K562 (cell line): ENCODE measurements at regions not wholly inside any gene's neighbourhood (a gene's known extent, or its start where the extent isn't known, plus 50 kb on each side); places are given as distances from the start of the nearest gene placed in this dataset.

Source experiments
- ELF2 ChIP-seq: fragments of 250-450 bp; sonication (Bioruptor Pico); IDR thresholded peaks from 2 replicates; pipeline ENCODE4 v1.5.0; 2021; ENCODE audit warnings: mild to moderate bottlenecking
- ETV5 ChIP-seq: sonication (generic); formaldehyde crosslinking; IDR thresholded peaks from 2 replicates; pipeline ENCODE4 v1.4.0; 2020; ENCODE audit warnings: low read depth, mild to moderate bottlenecking, missing genetic modification reagents
- FOXO4 ChIP-seq: fragments of 450-650 bp; formaldehyde crosslinking; IDR thresholded peaks from 2 replicates; pipeline ENCODE4 v1.4.0; 2020; ENCODE audit warnings: mild to moderate bottlenecking, moderate library complexity
- HSF4 ChIP-seq: fragments of 250-450 bp; sonication (Bioruptor Pico); IDR thresholded peaks from 2 replicates; pipeline ENCODE4 v2.1.2; 2022; ENCODE audit warnings: mild to moderate bottlenecking, moderate library complexity, borderline replicate concordance
- KDM1A ChIP-seq, 2 experiments: fragments of 450-650 bp; IDR thresholded peaks; 2 replicates each; pipeline ENCODE4 v1.6.1; 2016; ENCODE audit warnings: mild to moderate bottlenecking in 2 of 2
- MBD2 ChIP-seq: sonication (generic); IDR thresholded peaks from 2 replicates; pipeline ENCODE4 v1.6.1; 2016; ENCODE audit warnings: low read depth, borderline replicate concordance
- MXD1 ChIP-seq: fragments of 250-450 bp; sonication (Bioruptor Pico); IDR thresholded peaks from 2 replicates; pipeline ENCODE4 v1.8.0; 2021; ENCODE audit warnings: borderline replicate concordance, mild to moderate bottlenecking, moderate library complexity; ENCODE audit not compliant: poor library complexity, severe bottlenecking
- NR2C1 ChIP-seq, 2 experiments: fragments of 450-650 bp; IDR thresholded peaks; 2 replicates each; pipeline ENCODE4 v1.6.1; 2017; ENCODE audit warnings: mild to moderate bottlenecking in 2 of 2, antibody characterized with exemption in 1 of 2, inconsistent platforms in 1 of 2, missing compliant biosample characterization in 1 of 2, missing genetic modification characterization in 1 of 2
- PHB2 ChIP-seq: fragments of 450-650 bp; IDR thresholded peaks from 2 replicates; pipeline ENCODE4 v1.6.1; 2017; ENCODE audit warnings: low read depth
- RAD21 ChIP-seq, 2 experiments: fragments of 250-450 bp in 1 of 2; fragments of 450-650 bp in 1 of 2; sonication (Bioruptor Pico) in 1 of 2; formaldehyde crosslinking in 1 of 2; IDR thresholded peaks in 1 of 2; conservative IDR thresholded peaks in 1 of 2; 2 replicates each; pipeline versions ENCODE4 v1.4.0 to v1.8.0; 2020 to 2022; ENCODE audit warnings: mild to moderate bottlenecking in 2 of 2, moderate library complexity in 1 of 2
- SIN3A ChIP-seq, 2 experiments: fragments of 150-350 bp in 1 of 2; IDR thresholded peaks; 2 replicates each; pipeline ENCODE4 v1.6.1; 2011 to 2016; ENCODE audit warnings: borderline replicate concordance in 2 of 2, low read depth in 2 of 2, low read length in 2 of 2, mild to moderate bottlenecking in 2 of 2, moderate library complexity in 2 of 2; ENCODE audit not compliant: control insufficient read depth in 1 of 2
- SMAD3 ChIP-seq: fragments of 450-650 bp; formaldehyde crosslinking; conservative IDR thresholded peaks from 2 replicates; pipeline ENCODE4 v1.4.0; 2020; ENCODE audit warnings: mild to moderate bottlenecking
- SOX6 ChIP-seq: fragments of 450-650 bp; IDR thresholded peaks from 2 replicates; pipeline ENCODE4 v1.6.1; 2014; ENCODE audit warnings: mild to moderate bottlenecking
- SRSF3 ChIP-seq: fragments of 200-400 bp; formaldehyde crosslinking; IDR thresholded peaks from 2 replicates; pipeline ENCODE4 v1.6.1; 2016; ENCODE audit warnings: mild to moderate bottlenecking, low read length, moderate library complexity; ENCODE audit not compliant: insufficient read depth
- ZBTB17 ChIP-seq: fragments of 450-650 bp; formaldehyde crosslinking; IDR thresholded peaks from 2 replicates; pipeline ENCODE4 v1.4.0; 2020; ENCODE audit warnings: mild to moderate bottlenecking
- ZKSCAN8 ChIP-seq: fragments of 200-800 bp; sonication (Bioruptor generic); IDR thresholded peaks from 2 replicates; pipeline ENCODE4 v1.6.1; 2016; ENCODE audit warnings: missing genetic modification characterization, missing compliant biosample characterization
- ZNF24 ChIP-seq: fragments of 450-650 bp; IDR thresholded peaks from 2 replicates; pipeline ENCODE4 v1.6.1; 2016
- ZNF431 ChIP-seq: sonication (generic); formaldehyde crosslinking; IDR thresholded peaks from 2 replicates; pipeline ENCODE4 v1.8.0; 2022; ENCODE audit warnings: mild to moderate bottlenecking, missing genetic modification reagents
- ZNF445 ChIP-seq: fragments of 250-450 bp; sonication (Bioruptor Pico); IDR thresholded peaks from 2 replicates; pipeline ENCODE4 v1.4.0; 2020; ENCODE audit warnings: low read depth, mild to moderate bottlenecking, moderate library complexity
- ZZZ3 ChIP-seq: fragments of 450-650 bp; IDR thresholded peaks from 2 replicates; pipeline ENCODE4 v1.6.1; 2016; ENCODE audit warnings: antibody characterized with exemption, mild to moderate bottlenecking, moderate library complexity
- TF ChIP-seq, protein P1 (sequence below): fragments of 450-650 bp; formaldehyde crosslinking; IDR thresholded peaks from 2 replicates; pipeline ENCODE4 v1.4.0; 2020; ENCODE audit warnings: mild to moderate bottlenecking
- TF ChIP-seq, protein P2 (sequence below): fragments of 250-450 bp; sonication (Bioruptor Pico); IDR thresholded peaks from 2 replicates; pipeline ENCODE4 v1.6.1; 2021; ENCODE audit warnings: mild to moderate bottlenecking
- TF ChIP-seq, protein P3 (sequence below): fragments of 450-650 bp; IDR thresholded peaks from 2 replicates; pipeline ENCODE4 v1.6.1; 2018; ENCODE audit not compliant: partially characterized antibody

DNA sequence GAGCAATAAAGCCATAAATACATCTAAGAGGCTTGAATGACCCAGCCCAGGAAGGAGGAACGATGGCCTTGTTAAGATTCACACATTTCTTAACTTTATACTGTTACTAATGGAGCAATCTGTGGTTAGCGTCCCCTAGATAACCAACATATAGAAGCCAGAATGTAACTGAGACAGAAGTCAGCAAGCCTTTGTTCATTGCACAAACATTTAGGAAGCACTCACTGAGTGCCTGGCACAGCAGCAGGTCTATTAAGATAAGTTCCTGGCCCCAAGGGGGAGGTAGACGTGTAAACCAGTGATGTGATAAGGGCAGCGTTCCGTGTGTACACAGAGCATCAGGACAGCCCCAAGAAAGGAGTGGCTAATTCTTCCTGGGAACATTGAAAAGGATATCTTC lies 63.6 kb upstream of the ATL2 start (continued):
- TF ChIP-seq MBD2: peak; percentile 22; the same call in 1 of the 2 replicates
- peak; percentile 41; the same call in 1 of the 2 replicates for TF ChIP-seq ZNF24
- TF ChIP-seq, protein P1, sequence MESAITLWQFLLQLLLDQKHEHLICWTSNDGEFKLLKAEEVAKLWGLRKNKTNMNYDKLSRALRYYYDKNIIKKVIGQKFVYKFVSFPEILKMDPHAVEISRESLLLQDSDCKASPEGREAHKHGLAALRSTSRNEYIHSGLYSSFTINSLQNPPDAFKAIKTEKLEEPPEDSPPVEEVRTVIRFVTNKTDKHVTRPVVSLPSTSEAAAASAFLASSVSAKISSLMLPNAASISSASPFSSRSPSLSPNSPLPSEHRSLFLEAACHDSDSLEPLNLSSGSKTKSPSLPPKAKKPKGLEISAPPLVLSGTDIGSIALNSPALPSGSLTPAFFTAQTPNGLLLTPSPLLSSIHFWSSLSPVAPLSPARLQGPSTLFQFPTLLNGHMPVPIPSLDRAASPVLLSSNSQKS: no peak
- no peak for TF ChIP-seq SIN3A (IDR thresholded peaks at IDR 0.05; ENCODE audit: borderline replicate concordance in 2 of 2, control insufficient read depth in 1 of 2, low read depth in 2 of 2, low read length in 2 of 2)
- TF ChIP-seq, protein P2, sequence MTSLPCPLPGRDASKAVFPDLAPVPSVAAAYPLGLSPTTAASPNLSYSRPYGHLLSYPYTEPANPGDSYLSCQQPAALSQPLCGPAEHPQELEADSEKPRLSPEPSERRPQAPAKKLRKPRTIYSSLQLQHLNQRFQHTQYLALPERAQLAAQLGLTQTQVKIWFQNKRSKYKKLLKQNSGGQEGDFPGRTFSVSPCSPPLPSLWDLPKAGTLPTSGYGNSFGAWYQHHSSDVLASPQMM (CRISPR knock-in tag): no peak
- no peak for TF ChIP-seq ZBTB17 (CRISPR knock-in tag)
- TF ChIP-seq, protein P3, sequence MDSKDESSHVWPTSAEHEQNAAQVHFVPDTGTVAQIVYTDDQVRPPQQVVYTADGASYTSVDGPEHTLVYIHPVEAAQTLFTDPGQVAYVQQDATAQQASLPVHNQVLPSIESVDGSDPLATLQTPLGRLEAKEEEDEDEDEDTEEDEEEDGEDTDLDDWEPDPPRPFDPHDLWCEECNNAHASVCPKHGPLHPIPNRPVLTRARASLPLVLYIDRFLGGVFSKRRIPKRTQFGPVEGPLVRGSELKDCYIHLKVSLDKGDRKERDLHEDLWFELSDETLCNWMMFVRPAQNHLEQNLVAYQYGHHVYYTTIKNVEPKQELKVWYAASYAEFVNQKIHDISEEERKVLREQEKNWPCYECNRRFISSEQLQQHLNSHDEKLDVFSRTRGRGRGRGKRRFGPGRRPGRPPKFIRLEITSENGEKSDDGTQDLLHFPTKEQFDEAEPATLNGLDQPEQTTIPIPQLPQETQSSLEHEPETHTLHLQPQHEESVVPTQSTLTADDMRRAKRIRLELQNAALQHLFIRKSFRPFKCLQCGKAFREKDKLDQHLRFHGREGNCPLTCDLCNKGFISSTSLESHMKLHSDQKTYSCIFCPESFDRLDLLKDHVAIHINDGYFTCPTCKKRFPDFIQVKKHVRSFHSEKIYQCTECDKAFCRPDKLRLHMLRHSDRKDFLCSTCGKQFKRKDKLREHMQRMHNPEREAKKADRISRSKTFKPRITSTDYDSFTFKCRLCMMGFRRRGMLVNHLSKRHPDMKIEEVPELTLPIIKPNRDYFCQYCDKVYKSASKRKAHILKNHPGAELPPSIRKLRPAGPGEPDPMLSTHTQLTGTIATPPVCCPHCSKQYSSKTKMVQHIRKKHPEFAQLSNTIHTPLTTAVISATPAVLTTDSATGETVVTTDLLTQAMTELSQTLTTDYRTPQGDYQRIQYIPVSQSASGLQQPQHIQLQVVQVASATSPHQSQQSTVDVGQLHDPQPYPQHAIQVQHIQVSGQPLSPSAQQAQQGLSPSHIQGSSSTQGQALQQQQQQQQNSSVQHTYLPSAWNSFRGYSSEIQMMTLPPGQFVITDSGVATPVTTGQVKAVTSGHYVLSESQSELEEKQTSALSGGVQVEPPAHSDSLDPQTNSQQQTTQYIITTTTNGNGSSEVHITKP: no peak
- TF ChIP-seq ZKSCAN8: peak; percentile 98
- TF ChIP-seq HSF4 (CRISPR knock-in tag): no peak
- no peak for TF ChIP-seq SMAD3
- TF ChIP-seq SOX6: peak; percentile 90
- TF ChIP-seq SRSF3: no peak
- TF ChIP-seq MXD1 (CRISPR knock-in tag): no peak
- peak; percentile 23; the same call in 1 of the 2 replicates for TF ChIP-seq PHB2
- TF ChIP-seq ZNF431 (CRISPR knock-in tag): no peak
- no peak for TF ChIP-seq ZNF445 (CRISPR knock-in tag)
- 0 out of 4 replicates have a peak, but pooled peaks of 1 of the 2 experiments have one; percentile 15 for TF ChIP-seq RAD21 (CRISPR knock-in tag; conservative IDR thresholded peaks at IDR 0.05 in 1 of 2, IDR thresholded peaks at IDR 0.05 in 1 of 2)
- TF ChIP-seq NR2C1 (IDR thresholded peaks at IDR 0.05): no peak
- TF ChIP-seq NR2C1 (tag; IDR thresholded peaks at IDR 0.05): no peak
- TF ChIP-seq ETV5 (CRISPR knock-in tag): no peak
- peak; percentile 55 to 67 for TF ChIP-seq KDM1A (IDR thresholded peaks at IDR 0.05)
- no peak for TF ChIP-seq FOXO4 (CRISPR knock-in tag)
- no peak for TF ChIP-seq ELF2 (CRISPR knock-in tag)
- no peak for TF ChIP-seq ZZZ3
